NCI-H146 treated with DMSO at 0.1 percent for 48 hours (cell line): ENCODE measurements at regions not wholly inside any gene's neighbourhood (a gene's known extent, or its start where the extent isn't known, plus 50 kb on each side); places are given as distances from the start of the nearest gene placed in this dataset.
"Not testable (repeated sequence)": the region's sequence is repeated elsewhere in the genome, so short reads cannot be mapped to it uniquely, and the experiment has no call there.

Experiments used
- DNase-seq: peaks from one replicate; lab custom pipeline; 2025; ENCODE audit not compliant: unreplicated experiment; lab: John Stamatoyannopoulos, UW

DNA sequence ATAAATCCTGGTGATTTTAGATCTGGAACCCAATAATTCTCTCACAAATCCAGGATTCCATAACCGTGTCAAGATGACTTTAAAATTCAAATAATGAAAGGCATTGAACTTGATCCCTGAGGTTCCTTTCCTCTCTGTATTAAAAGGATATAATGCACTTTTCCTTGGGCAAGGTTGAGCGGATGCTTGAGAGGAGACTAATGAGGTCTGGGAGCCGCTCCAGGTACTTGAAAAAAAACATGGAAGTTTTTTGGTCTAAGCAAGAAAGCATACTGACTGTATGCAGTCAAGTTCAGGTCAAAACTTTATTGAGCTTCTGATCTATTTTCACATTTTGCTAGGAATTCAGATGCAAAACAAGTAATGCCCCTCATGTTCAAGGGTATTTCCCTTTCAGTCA lies 318.5 kb downstream of the RAD51AP2 start:
- DNase-seq: no peak

DNA sequence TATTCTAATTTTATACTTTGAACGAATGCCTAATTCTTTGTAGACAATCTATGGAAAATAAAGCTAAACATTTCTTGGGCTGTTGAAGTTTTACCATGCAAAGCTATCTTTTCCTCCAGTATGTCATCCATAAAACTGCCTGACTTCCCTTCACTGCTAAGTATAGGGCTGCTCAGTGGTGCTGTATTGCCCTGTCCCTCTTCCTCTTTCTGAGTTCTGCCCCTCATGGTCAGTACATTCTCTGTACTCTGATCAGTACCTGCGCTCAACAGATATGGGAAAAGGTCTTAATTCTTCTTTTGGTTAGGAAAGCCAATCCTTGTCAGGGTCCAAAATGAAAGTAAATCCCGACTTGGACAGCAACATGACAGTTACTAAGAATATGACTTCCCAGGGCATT lies 321.9 kb downstream of the RAD51AP2 start:
- no peak for DNase-seq

DNA sequence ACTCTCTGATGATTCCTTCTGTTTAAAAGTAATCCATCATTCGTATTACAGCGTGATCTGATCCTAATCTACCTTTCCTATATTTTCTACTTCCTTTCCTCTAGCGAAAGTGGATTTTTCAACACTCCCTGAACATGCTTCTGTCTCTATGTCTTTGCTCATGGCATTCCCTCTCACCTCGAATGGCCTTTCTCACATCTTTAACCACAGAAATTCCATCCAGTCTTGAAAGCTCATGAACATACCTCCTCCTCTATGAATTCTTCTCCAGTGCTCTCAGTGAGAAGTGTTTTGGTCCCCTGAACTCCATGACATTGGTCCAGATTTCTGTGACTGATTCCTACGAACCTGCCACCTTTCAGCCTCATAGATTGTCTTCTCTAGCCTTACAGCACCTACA lies 323.2 kb downstream of the RAD51AP2 start:
- no peak for DNase-seq

DNA sequence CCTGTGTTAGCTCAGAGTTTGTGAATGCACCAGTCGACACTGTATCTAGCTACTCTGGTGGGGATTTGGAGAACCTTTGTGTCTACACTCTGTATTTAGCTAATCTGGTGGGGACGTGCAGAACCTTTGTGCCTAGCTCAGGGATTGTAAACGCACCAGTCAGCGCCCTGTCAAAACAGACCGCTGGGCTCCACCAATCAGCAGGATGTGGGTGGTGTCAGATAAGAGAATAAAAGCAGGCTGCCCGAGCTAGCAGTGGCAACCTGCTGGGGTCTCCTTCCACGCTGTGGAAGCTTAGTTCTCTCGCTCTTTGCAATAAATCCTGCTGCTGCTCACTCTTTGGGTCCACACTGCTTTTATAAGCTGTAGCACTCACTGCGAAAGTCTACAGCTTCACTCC lies 324.2 kb downstream of the RAD51AP2 start:
- DNase-seq: no peak

DNA sequence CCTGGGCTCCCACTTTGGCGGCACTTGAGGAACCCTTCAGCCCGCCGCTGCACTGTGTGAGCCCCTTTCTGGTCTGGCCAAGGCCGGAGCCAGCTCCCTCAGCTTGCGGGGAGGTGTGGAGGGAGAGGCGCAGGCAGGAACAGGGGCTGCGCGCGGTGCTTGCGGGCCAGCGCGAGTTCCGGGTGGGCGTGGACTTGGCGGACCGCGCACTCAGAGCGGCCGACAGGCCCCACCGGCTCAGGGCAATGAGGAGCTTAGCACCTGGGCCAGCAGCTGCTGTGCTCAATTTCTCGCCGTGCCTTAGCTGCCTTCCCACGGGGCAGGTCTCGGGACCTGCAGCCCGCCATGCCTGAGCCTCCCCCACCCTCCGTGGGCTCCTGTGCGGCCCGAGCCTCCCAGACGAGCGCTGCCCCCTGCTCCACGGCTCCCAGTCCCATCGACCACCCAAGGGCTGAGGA lies 324.8 kb downstream of the RAD51AP2 start:
- not testable (repeated sequence) for DNase-seq

DNA sequence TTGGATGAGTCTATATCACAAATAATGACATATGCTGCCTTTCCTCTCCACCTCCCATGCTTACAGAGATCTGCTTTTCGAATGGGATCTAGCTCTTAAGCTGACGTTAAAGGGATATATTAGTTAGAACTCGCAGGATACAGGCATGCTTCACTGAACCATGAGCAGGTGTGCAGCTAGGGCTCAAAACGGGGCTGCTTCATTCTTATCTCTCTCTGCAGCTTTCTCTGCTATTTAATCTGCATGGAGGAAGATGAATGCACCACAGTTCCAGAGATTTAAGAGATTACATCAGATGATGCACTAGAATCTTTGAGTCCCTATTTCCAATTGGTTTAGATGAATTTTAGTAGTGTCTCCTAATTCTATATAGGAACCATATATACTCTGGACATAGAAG lies 327.0 kb downstream of the RAD51AP2 start:
- no peak for DNase-seq

DNA sequence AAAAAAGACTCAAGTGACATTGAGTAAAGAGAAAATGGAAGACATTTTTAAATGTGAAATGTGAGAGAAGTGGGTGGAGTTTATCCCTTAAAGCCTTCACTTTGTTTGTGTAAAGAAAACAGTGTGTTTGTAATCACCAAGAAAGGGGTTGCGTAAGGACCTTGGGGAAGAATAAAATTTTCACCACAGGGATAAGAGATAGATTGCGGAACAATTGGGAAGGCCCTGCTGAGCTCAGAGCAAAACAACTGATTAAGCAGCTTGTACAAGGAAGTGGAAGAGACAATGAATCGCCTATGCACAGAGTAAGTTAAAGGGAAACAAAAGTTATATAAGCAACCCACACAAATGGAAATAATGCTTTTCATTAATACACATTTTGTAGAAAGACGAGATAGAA lies 327.7 kb downstream of the RAD51AP2 start:
- no peak for DNase-seq

DNA sequence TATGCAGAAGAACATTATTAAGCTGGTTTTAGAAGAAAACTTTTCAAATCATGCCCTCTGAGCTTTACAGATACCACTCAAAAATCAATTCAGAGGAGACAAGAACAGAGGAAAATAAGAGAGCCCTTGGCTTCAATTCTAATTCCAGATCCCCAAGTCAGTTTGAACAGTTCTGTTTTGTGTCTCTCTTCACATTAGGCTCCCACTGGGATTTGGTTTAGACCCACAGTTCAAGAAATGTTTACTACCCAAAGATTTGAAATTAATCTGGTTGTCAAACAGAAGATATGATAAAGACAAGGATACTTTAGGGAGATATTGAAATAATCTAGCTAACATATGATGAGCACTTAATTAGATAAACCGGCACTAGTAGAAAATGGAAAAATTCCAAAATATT lies 329.5 kb downstream of the RAD51AP2 start:
- no peak for DNase-seq

DNA sequence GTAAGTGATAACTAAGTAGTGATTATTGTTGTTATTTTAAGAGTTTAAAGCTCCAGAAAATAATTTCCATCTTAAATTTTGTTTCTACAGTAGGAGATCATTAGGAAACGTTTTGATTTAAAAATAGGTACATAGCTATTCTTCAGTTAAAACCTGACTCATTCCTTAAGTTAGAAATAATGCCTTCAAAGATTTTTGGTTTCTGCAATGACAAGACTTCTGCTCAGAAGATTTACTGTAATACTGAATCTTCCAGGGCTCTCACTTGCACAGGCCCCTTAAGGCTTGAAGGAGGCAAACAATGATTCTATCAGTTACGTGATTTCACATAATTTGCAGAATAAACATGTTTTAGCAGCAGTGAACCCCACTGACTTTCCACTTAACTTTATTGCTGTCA lies 333.7 kb downstream of the RAD51AP2 start:
- no peak for DNase-seq

DNA sequence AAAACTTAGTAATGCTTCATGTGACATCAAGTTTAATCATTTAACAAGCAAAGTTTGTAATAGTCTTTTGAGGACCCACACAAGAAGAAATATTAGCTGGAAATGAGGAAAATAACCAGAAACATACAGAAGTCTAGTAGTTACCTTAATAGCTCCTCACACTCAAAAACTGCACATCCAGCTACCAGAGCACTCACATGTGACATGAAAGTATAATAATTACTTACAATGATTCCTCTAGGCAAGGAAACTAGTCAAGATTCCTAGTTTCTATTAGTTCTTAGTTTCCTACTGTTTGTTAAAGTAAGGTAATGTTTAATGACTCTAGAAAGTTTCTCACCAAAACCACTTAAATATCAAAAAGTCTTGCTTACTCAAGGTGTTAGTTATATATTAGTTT lies 335.8 kb downstream of the RAD51AP2 start:
- DNase-seq: no peak

DNA sequence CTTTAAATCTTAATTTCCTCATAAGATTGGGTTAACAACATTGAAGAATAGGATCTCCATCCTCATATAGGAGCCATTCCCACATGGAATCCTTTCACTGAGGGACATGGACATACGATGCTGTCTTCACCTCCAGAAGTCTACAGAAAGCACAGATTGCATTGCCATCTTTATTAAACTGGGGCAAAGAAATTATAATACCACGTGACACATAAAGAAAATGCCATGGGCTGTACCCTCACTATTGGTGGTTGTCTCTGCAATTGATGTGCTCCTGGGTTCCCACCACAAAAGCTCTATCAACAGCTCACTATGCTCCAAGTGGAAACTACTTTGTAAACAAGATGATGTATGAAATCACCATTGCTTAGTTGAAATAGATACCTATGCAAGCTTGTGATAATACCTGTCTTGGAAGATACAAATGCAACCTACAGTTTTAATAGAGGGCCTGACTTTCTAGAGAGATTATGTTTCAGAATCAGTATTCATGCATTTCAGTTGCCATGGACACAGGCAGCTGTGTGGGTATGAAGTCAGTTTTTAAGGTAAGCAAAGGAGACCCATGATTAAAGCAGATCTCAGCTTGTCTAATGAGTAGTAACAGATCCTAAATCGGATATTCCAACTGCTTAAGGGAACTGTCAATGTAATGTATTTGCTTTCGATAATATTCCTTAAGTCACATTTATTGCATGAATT lies 337.0 kb downstream of the RAD51AP2 start:
- peak; percentile 45 for DNase-seq

DNA sequence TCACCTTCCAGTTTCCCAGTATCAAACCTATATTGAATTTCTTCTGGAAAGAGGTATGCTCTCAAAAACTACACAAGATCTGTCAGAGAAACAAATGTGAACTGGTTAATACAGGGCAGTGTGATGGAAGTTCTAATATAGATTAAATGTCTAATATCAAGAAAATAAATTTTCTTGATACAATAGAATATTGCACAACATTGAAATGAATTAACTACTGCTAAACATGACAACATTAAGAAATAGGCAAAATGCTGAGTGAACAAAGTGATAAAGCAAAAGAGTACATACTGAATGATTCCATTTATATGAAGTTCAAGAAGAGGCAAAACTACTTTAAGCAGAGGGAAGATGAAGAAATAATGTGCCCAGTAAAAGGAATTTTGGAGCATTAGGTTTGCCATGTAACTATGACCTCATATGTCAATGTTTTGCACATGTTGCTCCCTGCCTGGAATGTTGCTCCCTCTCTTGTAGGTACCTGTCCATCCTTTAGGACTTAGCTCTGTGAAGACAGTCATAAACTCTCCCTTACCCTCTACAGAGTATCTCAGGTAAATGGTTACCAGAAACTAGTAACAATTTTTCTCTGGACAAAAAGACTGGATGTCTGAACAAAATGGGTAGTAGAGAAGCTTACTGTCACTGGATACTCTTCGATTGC lies 339.0 kb downstream of the RAD51AP2 start:
- DNase-seq: no peak

DNA sequence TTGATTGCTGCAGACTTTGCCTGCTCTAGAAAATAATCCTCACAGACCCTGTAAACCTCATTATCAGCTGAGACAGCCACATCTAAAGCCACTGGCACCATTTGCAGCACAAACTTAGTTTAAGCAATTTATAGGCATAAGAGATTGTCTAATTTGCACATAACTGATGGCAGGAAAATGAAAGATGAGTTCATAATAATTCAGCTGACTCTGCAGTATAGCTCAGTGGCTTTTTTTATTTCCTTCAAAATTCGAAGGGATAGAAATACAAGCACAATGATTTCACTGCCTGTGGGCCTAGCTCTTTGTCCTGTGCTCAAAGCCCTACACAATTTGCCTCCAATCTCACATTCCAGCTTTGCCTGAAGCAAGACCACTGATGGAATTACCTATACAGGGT lies 341.2 kb downstream of the RAD51AP2 start:
- DNase-seq: no peak

DNA sequence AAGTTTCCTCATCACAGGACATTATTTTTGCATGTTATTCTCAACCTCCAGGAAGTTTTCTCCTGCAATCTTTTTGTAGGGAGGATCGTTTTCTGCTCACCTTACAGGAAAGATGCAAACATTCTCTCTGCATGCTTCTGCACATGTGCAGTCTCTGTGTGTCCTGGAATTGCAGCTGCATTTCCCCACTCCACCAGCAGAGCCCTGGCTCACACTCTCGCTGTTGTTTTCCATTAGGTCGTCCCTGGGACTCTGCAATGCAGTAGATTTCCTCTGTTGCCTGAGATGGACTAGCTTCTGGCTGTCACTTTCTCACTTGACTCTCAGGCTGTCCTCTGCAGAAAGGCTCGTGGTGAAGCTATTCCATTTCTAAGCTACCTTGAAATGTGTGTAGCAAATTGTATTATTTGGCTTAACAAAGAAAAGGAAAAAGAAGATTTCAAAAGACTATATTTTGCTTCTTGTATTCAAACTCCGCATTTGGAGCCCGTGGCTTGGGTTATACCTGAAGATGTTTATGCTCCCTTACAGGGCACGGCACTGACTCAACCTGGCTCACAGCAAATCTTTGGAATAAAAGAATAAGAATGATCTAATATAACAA lies 346.7 kb downstream of the RAD51AP2 start:
- no peak for DNase-seq

DNA sequence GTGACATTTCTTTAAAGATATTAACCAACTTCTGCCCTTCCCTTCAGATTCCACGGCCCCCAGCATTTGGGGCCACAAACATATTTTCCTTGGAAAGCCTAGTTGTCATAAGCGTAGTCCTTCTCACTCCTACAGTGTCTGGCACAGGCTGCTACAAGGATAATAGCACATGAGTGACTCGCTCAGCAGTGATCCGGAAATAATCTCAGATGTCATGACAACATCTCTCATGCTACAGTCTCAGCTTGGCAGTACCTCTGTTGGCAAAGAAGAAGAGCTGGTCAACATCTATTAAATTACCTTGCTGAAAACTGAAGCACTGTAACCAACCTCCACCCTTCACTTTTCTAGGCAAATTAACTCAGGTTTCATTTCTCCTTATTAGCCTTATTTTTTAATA lies 351.7 kb downstream of the RAD51AP2 start:
- no peak for DNase-seq

DNA sequence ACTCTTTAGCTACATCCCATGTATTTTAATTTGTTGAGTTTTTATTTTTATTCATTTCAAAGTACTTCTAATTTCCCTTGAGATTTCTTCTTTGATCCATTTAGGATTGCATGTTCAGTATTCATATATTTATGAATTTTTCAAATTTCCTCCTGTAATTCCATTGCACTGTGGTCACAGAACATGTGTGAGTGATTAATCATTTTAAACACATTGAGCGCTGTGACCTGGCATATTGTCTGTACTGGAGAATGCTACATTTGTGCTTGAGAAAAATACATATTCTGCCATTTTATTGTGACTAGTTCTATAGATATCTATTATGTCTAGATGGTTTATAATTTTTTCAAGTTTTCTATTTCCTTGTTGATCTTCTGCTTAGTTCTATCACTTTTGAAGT lies 353.7 kb downstream of the RAD51AP2 start:
- no peak for DNase-seq

DNA sequence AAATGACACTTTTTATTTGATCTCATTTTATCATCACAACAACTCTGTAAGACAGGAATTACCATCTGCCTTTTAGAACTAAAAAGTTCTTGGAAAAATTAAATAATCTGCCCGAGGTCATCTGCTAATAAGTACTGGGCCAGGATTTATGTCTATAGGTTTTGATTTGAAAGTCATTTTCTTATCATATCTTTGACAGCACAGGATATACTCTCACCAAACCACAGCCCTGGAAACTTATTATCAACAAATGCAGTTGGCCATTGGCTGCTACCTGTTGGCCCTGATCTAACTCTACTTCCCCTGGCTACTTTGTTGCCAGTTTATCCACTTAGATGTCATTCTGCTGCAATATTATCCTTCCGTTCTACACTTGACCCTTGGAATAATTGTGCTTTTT lies 354.6 kb downstream of the RAD51AP2 start:
- DNase-seq: no peak

DNA sequence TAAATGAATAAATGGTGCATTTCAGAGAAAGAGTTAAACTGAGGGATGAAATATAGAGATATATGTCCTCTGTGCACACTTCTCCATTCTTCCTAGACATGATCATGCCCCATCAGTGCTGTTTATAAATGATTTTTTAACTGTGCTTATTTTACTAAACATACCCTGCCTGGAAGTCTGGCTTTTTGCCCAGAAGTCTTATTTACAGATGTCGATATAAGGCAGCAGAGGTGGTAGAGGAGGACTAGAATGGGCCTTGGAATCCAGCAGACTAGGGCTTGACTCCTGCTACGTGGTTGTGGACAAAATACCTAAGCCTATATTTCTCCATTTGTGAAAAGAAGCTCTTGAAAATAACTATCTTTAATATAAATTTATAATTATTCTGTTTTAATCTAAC lies 355.5 kb downstream of the RAD51AP2 start:
- no peak for DNase-seq

DNA sequence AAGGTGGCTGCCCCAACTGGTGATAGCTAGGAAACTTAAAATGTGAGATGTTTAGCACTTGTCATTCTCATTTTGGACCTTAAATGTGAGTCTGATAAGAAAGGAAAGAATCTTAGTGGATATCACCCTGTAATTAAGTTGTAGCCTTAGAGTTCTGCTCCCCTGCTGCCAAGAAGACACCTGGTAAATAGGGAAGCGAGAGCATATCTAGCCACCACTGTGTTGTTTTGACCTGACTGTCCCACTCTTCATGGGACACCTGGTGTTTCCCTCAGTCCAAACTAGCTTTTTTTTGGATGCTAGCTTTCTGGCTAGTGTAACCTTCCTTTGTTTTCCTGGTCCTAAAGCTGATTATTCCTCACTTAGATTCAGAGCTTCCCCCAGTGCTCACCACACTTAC lies 357.6 kb downstream of the RAD51AP2 start:
- DNase-seq: no peak

DNA sequence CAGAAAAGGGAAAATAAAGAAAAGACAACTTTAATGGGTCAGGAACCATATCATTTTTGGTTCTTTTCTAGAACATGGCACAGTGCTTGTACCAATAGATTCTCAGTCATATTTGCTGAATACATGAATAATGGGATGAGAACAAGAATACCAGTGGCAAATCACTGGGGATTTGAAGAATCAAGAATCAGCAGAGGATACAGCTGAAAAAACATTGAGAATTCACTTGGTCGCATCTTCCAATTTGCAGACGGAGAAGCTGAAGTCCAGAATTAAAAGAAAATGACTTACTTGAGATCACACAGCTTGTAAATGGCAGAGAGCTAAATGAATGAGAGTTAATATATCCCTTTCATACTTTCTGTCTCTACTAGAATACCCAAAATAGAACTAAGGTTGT lies 362.2 kb downstream of the RAD51AP2 start:
- DNase-seq: no peak

DNA sequence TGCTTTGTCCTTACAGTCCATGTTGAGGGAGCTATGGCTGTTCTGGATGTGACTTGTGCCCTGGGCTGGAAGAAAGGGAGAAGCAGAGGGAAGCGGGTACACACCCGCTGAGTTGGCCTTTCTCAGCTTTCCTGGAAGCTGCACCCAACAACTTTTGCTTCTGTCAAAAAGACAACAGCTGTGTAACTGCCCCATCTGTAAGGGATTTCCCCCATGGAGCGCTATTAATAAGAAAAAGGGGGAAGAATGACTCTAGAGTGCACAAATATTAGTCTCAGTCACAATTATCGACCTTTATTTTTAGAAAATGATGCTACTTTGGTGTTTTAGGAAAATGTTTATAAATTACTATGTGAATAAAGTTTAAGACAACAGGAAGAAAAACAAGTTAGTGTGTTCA lies 368.3 kb downstream of the RAD51AP2 start:
- no peak for DNase-seq

DNA sequence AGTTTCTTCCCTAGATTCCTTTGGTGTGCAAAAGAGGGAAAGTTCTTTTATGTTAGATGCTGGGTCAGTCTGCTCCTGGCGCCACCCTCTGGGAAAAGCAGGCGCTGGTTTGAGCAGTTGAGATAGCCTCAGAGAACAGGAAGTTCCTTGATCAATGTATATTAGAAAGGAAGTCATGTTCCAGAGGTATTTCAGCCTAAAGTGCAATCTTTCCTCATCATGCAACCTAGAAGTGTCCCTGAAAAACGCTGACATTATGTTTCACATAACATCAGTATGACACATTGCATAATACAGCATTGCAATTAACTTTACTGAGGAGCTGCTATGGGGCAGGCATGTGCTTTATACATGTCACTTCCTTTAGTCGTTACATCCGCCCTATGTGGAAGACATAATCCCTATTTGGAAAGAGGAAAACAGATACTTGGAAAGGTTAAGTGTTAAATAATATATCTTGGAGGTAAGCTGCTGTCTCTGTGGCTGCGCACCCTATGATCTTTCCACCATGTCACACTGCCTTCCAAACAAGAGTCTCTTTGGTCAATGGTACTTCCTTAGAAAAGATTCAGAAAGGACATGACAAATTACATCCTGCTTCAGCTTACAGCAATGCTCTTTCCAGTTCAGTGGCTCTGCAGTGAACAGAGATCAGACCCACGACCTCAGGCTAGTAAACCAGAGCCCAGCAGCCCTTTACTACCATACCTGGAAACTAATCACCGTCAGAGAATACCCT lies 369.7 kb downstream of the RAD51AP2 start:
- DNase-seq: peak; percentile 10
